ENCODE measurements at regions not wholly inside any gene's neighbourhood (a gene's known extent, or its start where the extent isn't known, plus 50 kb on each side); places are given as distances from the start of the nearest gene placed in this dataset.

GRCh38 chr10:106405141-106405540 lies 759.4 kb downstream of the SORCS1 start:
- H3K27ac ChIP-seq: no peak overlapping the region
- no peak for TF ChIP-seq CTCF (conservative IDR thresholded peaks at IDR 0.05)

- H3K27ac ChIP-seq: no peak overlapping the region
- TF ChIP-seq CTCF (conservative IDR thresholded peaks at IDR 0.05): no peak
Observed at GRCh38 chr10:106402458-106402857, 762.0 kb downstream of the SORCS1 start.

GRCh38 chr10:106401967-106402366 lies 762.5 kb downstream of the SORCS1 start:
- TF ChIP-seq CTCF (conservative IDR thresholded peaks at IDR 0.05): no peak
- no peak overlapping the region for H3K27ac ChIP-seq

- TF ChIP-seq CTCF (conservative IDR thresholded peaks at IDR 0.05): no peak
- no peak overlapping the region for H3K27ac ChIP-seq
Observed at GRCh38 chr10:106401161-106401560, 763.3 kb downstream of the SORCS1 start.

- no peak for TF ChIP-seq CTCF (conservative IDR thresholded peaks at IDR 0.05)
- H3K27ac ChIP-seq: no peak overlapping the region
Observed at GRCh38 chr10:106399112-106399511, 765.4 kb downstream of the SORCS1 start.

GRCh38 chr10:106396192-106396591 lies 768.3 kb downstream of the SORCS1 start:
- TF ChIP-seq CTCF (conservative IDR thresholded peaks at IDR 0.05): no peak
- no peak overlapping the region for H3K27ac ChIP-seq

GRCh38 chr10:106395041-106395749 lies 769.3 kb downstream of the SORCS1 start:
- TF ChIP-seq CTCF (conservative IDR thresholded peaks at IDR 0.05): no peak
- H3K27ac ChIP-seq: no peak overlapping the region

Data from VCaP (cell line).